ENCODE measurements at regions not wholly inside any gene's neighbourhood (a gene's known extent, or its start where the extent isn't known, plus 50 kb on each side); places are given as distances from the start of the nearest gene placed in this dataset.

DNA sequence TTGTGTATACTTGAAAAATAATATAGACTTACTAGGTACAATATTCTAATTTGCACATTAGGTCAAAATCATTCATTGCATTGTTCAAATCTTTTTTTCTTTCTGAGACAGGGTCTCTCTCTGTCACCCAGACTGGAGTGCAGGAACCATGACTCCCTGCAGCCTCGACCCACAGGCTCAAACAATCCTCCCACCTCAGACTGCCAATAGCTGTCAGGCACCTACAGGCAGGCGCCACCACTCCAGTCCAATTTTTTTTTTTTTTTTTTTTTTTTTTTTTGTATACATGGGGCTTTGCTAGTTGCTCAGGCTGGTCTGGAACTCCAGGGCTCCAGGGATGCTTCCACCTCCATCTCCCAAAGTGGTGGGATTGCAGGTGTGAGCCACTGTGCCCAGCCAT is 656.9 kb downstream of the KCNT2 start:
- TF ChIP-seq, protein P1, sequence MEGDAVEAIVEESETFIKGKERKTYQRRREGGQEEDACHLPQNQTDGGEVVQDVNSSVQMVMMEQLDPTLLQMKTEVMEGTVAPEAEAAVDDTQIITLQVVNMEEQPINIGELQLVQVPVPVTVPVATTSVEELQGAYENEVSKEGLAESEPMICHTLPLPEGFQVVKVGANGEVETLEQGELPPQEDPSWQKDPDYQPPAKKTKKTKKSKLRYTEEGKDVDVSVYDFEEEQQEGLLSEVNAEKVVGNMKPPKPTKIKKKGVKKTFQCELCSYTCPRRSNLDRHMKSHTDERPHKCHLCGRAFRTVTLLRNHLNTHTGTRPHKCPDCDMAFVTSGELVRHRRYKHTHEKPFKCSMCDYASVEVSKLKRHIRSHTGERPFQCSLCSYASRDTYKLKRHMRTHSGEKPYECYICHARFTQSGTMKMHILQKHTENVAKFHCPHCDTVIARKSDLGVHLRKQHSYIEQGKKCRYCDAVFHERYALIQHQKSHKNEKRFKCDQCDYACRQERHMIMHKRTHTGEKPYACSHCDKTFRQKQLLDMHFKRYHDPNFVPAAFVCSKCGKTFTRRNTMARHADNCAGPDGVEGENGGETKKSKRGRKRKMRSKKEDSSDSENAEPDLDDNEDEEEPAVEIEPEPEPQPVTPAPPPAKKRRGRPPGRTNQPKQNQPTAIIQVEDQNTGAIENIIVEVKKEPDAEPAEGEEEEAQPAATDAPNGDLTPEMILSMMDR (IDR thresholded peaks at IDR 0.05 in 4 of 5, conservative IDR thresholded peaks at IDR 0.05 in 1 of 5), result no peak
- TF ChIP-seq POLR2A (IDR thresholded peaks at IDR 0.05), result no peak
